NCI-H2227 treated with DMSO at 0.1 percent for 48 hours (cell line): ENCODE measurements at regions not wholly inside any gene's neighbourhood (a gene's known extent, or its start where the extent isn't known, plus 50 kb on each side); places are given as distances from the start of the nearest gene placed in this dataset.
"Not testable (repeated sequence)": the region's sequence is repeated elsewhere in the genome, so short reads cannot be mapped to it uniquely, and the experiment has no call there.

Source experiments
- DNase-seq: peaks from one replicate; lab custom pipeline; 2025; lab: John Stamatoyannopoulos, UW

GRCh38 chr14:58730792-58731464 lies 93.2 kb downstream of the DACT1 start:
- DNase-seq, result no peak

GRCh38 chr14:58731465-58732293 lies 93.9 kb downstream of the DACT1 start:
- no peak for DNase-seq

- no peak for DNase-seq
Observed at GRCh38 chr14:58732387-58732786, 94.6 kb downstream of the DACT1 start.

- DNase-seq, result no peak
Observed at GRCh38 chr14:58733451-58734208, 95.9 kb downstream of the DACT1 start.

- no peak for DNase-seq
Observed at GRCh38 chr14:58735596-58735995, 97.8 kb downstream of the DACT1 start.

- no peak for DNase-seq
Observed at GRCh38 chr14:58736606-58737005, 98.8 kb downstream of the DACT1 start.

- DNase-seq, result no peak
Observed at GRCh38 chr14:58737511-58737910, 99.7 kb downstream of the DACT1 start.

GRCh38 chr14:58738189-58738836 lies 100.6 kb downstream of the DACT1 start:
- DNase-seq, result no peak

- no peak for DNase-seq
Observed at GRCh38 chr14:58738876-58739275, 101.1 kb downstream of the DACT1 start.

GRCh38 chr14:58739674-58740073 lies 101.9 kb downstream of the DACT1 start:
- no peak for DNase-seq

GRCh38 chr14:58740379-58740935 lies 102.7 kb downstream of the DACT1 start:
- DNase-seq, result no peak

- DNase-seq, result no peak
Observed at GRCh38 chr14:58744801-58745394, 107.1 kb downstream of the DACT1 start.

- no peak for DNase-seq
Observed at GRCh38 chr14:58746261-58746660, 108.5 kb downstream of the DACT1 start.

GRCh38 chr14:58746701-58747100 lies 108.9 kb downstream of the DACT1 start:
- no peak for DNase-seq

- DNase-seq, result no peak
Observed at GRCh38 chr14:58747181-58747580, 109.4 kb downstream of the DACT1 start.

GRCh38 chr14:58748251-58748650 lies 110.5 kb downstream of the DACT1 start:
- DNase-seq, result not testable (repeated sequence)

- DNase-seq, result no peak
Observed at GRCh38 chr14:58749066-58749669, 111.4 kb downstream of the DACT1 start.

GRCh38 chr14:58750321-58751269 lies 112.8 kb downstream of the DACT1 start:
- DNase-seq, result no peak

- DNase-seq, result no peak
Observed at GRCh38 chr14:58751788-58752187, 114.0 kb downstream of the DACT1 start.

GRCh38 chr14:58752289-58752688 lies 114.5 kb downstream of the DACT1 start:
- no peak for DNase-seq
